ENCODE measurements at regions not wholly inside any gene's neighbourhood (a gene's known extent, or its start where the extent isn't known, plus 50 kb on each side); places are given as distances from the start of the nearest gene placed in this dataset.
"Not testable (repeated sequence)": the region's sequence is repeated elsewhere in the genome, so short reads cannot be mapped to it uniquely, and the experiment has no call there.

DNA sequence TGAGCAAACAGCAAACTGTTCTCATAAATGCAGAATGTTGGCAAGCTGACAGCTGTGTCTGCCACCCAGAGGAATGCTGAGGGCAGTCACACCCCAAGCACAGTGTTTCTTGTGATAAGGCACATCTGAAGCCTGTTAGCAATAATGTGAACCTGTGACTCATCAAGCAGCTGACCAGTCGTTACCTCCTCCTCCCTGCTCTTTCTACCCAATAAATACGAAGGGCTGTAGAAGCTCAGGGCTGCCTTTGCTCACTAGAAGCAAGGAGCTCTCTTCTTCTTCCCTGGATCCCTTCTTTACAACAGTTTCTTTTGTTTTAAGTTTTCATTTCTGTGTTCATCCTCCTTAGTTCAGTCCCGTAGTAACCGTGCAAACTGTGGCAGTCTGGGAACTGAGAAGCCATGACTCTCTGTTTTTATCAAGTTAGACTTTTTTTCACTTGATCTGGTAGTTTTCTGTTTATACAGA lies 160.3 kb upstream of the ZNF184 start:
- TF ChIP-seq, protein P1, sequence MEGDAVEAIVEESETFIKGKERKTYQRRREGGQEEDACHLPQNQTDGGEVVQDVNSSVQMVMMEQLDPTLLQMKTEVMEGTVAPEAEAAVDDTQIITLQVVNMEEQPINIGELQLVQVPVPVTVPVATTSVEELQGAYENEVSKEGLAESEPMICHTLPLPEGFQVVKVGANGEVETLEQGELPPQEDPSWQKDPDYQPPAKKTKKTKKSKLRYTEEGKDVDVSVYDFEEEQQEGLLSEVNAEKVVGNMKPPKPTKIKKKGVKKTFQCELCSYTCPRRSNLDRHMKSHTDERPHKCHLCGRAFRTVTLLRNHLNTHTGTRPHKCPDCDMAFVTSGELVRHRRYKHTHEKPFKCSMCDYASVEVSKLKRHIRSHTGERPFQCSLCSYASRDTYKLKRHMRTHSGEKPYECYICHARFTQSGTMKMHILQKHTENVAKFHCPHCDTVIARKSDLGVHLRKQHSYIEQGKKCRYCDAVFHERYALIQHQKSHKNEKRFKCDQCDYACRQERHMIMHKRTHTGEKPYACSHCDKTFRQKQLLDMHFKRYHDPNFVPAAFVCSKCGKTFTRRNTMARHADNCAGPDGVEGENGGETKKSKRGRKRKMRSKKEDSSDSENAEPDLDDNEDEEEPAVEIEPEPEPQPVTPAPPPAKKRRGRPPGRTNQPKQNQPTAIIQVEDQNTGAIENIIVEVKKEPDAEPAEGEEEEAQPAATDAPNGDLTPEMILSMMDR (IDR thresholded peaks at IDR 0.05), result not testable (repeated sequence)
- TF ChIP-seq POLR2A (IDR thresholded peaks at IDR 0.05), result not testable (repeated sequence)

Data from uterus (tissue), 2 donors.